Neural cell (in vitro differentiated cells): ENCODE measurements at regions not wholly inside any gene's neighbourhood (a gene's known extent, or its start where the extent isn't known, plus 50 kb on each side); places are given as distances from the start of the nearest gene placed in this dataset.

Experiments used
- H2AFZ ChIP-seq: fragments of 200-600, 300-800 bp; sonication (generic), shearing (Covaris generic); 2 replicates; pipeline ENCODE4 v1.6.0; 2014; ENCODE audit warnings: low read depth, mild to moderate bottlenecking, antibody characterized with exemption, low read length, moderate library complexity
- H3F3A ChIP-seq: fragments of 200-600 bp; shearing (Covaris generic); 2 replicates; pipeline ENCODE4 v1.6.1; 2016; ENCODE audit warnings: mild to moderate bottlenecking, moderate library complexity, mixed read lengths, antibody characterized with exemption, low read length; ENCODE audit not compliant: insufficient read depth, poor library complexity, severe bottlenecking
- H3K27ac ChIP-seq: fragments of 200-600, 300-800 bp; sonication (generic), shearing (Covaris generic); 2 replicates; pipeline ENCODE4 v1.5.1; 2014; ENCODE audit warnings: mild to moderate bottlenecking, low read length, moderate library complexity
- H3K27me3 ChIP-seq: fragments of 300-800, 200-600 bp; sonication (generic), shearing (Covaris generic); 2 replicates; pipeline ENCODE4 v1.6.0; 2014; ENCODE audit warnings: mild to moderate bottlenecking, low read depth, low read length, moderate library complexity; ENCODE audit not compliant: insufficient read depth
- H3K36me3 ChIP-seq: fragments of 300-800, 200-600 bp; sonication (generic), shearing (Covaris generic); 2 replicates; pipeline ENCODE4 v1.5.1; 2014; ENCODE audit warnings: mild to moderate bottlenecking, antibody characterized with exemption, low read length, moderate library complexity; ENCODE audit not compliant: insufficient read depth
- H3K4me2 ChIP-seq: fragments of 300-800, 200-600 bp; sonication (generic), shearing (Covaris generic); 2 replicates; pipeline ENCODE4 v1.6.0; 2014; ENCODE audit warnings: mild to moderate bottlenecking, low read length
- H3K4me3 ChIP-seq: fragments of 300-800, 200-600 bp; sonication (generic), shearing (Covaris generic); 2 replicates; pipeline ENCODE4 v1.5.1; 2014; ENCODE audit warnings: mild to moderate bottlenecking, low read length, moderate library complexity
- H3K79me2 ChIP-seq: fragments of 200-600 bp; shearing (Covaris generic); replicated peaks from 2 replicates; pipeline ENCODE4 v1.6.0; 2014; ENCODE audit warnings: mild to moderate bottlenecking, low read length, moderate library complexity; ENCODE audit not compliant: insufficient read depth
- H3K9ac ChIP-seq: fragments of 300-800, 200-600 bp; sonication (generic), shearing (Covaris generic); 2 replicates; pipeline ENCODE4 v1.6.1; 2016; ENCODE audit warnings: mild to moderate bottlenecking, low read length, mixed read lengths
- H3K9me2 ChIP-seq: fragments of 200-600 bp; shearing (Covaris generic); 2 replicates; pipeline ENCODE4 v1.6.1; 2016; ENCODE audit warnings: mild to moderate bottlenecking, low read length, mixed read lengths; ENCODE audit not compliant: insufficient read depth
- H3K9me3 ChIP-seq: fragments of 200-600, 300-800 bp; sonication (generic), shearing (Covaris generic); 2 replicates; pipeline ENCODE4 v1.6.1; 2016; ENCODE audit warnings: mild to moderate bottlenecking, mixed run types, low read length, moderate library complexity, mixed read lengths
- H4K20me1 ChIP-seq: fragments of 200-600 bp; shearing (Covaris generic); 2 replicates; pipeline ENCODE4 v1.6.1; 2016; ENCODE audit warnings: mild to moderate bottlenecking, mixed run types; ENCODE audit not compliant: insufficient read depth
- CTCF ChIP-seq: fragments of 450-650 bp; IDR thresholded peaks from 2 replicates; pipeline ENCODE4 v1.5.1; 2014; ENCODE audit warnings: antibody characterized with exemption, mild to moderate bottlenecking, moderate library complexity; ENCODE audit not compliant: poor library complexity, severe bottlenecking
- EP300 ChIP-seq: fragments of 450-650 bp; conservative IDR thresholded peaks from 2 replicates; pipeline ENCODE4 v1.6.1; 2014; ENCODE audit warnings: antibody characterized with exemption, mild to moderate bottlenecking, moderate library complexity; ENCODE audit not compliant: poor library complexity, severe bottlenecking
- EZH2 ChIP-seq: fragments of 200-600, 300-800 bp; shearing (Covaris generic), sonication (generic); IDR thresholded peaks from 2 replicates; pipeline ENCODE4 v1.6.1; 2014; ENCODE audit warnings: antibody characterized with exemption, low read length, borderline replicate concordance, mild to moderate bottlenecking; ENCODE audit not compliant: insufficient read depth, poor library complexity, severe bottlenecking
- MXI1 ChIP-seq: fragments of 450-650 bp; conservative IDR thresholded peaks from 2 replicates; pipeline ENCODE4 v1.6.1; 2014; ENCODE audit warnings: antibody characterized with exemption, mild to moderate bottlenecking; ENCODE audit not compliant: poor library complexity, severe bottlenecking
- POLR2AphosphoS5 ChIP-seq: IDR thresholded peaks from 2 replicates; pipeline ENCODE4 v1.6.1; 2012
- RAD21 ChIP-seq: fragments of 450-650 bp; conservative IDR thresholded peaks from 2 replicates; pipeline ENCODE4 v1.6.1; 2014; ENCODE audit warnings: antibody characterized with exemption, mild to moderate bottlenecking, moderate library complexity
- REST ChIP-seq: IDR thresholded peaks from 2 replicates; pipeline ENCODE4 v1.6.1; 2012; ENCODE audit warnings: borderline replicate concordance
- SMC3 ChIP-seq: fragments of 450-650 bp; conservative IDR thresholded peaks from 2 replicates; pipeline ENCODE4 v1.6.1; 2014; ENCODE audit warnings: antibody characterized with exemption, mild to moderate bottlenecking, moderate library complexity; ENCODE audit not compliant: poor library complexity
- TAF1 ChIP-seq: IDR thresholded peaks from 2 replicates; pipeline ENCODE4 v1.6.1; 2012; ENCODE audit warnings: low read depth

- H3K4me3 ChIP-seq = no peak overlapping the region
- H3K4me2 ChIP-seq = no peak overlapping the region
- no peaks in the 10 kb centered on the region for H3K9me3 ChIP-seq
- no peak overlapping the region for H3K27ac ChIP-seq
- H4K20me1 ChIP-seq = no peaks in the 10 kb centered on the region
- no peak overlapping the region for H2AFZ ChIP-seq
- TF ChIP-seq CTCF (no peak), SMC3 (no peak), TAF1 (no peak), RAD21 (no peak), POLR2AphosphoS5 (no peak)
- no peaks in the 10 kb centered on the region for H3K27me3 ChIP-seq
- no peak overlapping the region for H3K9ac ChIP-seq
- H3K36me3 ChIP-seq = no peaks in the 10 kb centered on the region
- no peaks in the 10 kb centered on the region for H3F3A ChIP-seq
- H3K9me2 ChIP-seq = no peaks in the 10 kb centered on the region
- no peaks in the 10 kb centered on the region for H3K79me2 ChIP-seq
These were observed 70.0 kb downstream of the LMO4 start for GRCh38 chr1:87398641-87399040.

GRCh38 chr1:87399264-87399663, 70.6 kb downstream of the LMO4 start:
- H3K79me2 ChIP-seq = no peaks in the 10 kb centered on the region
- H3K27me3 ChIP-seq = no peaks in the 10 kb centered on the region
- no peaks in the 10 kb centered on the region for H3K9me2 ChIP-seq
- H3K9ac ChIP-seq = no peak overlapping the region
- H3F3A ChIP-seq = no peaks in the 10 kb centered on the region
- TF ChIP-seq REST (no peak), EZH2 (no peak), EP300 (no peak), POLR2AphosphoS5 (no peak), MXI1 (no peak), RAD21 (no peak), TAF1 (no peak), CTCF (no peak), SMC3 (no peak)
- no peaks in the 10 kb centered on the region for H3K9me3 ChIP-seq
- H3K4me2 ChIP-seq = no peak overlapping the region
- H3K27ac ChIP-seq = no peak overlapping the region
- H3K4me3 ChIP-seq = no peak overlapping the region
- H2AFZ ChIP-seq = no peak overlapping the region
- H4K20me1 ChIP-seq = no peaks in the 10 kb centered on the region
- H3K36me3 ChIP-seq = no peaks in the 10 kb centered on the region
